Amniotic epithelial cell (primary cell): ENCODE measurements at regions not wholly inside any gene's neighbourhood (a gene's known extent, or its start where the extent isn't known, plus 50 kb on each side); places are given as distances from the start of the nearest gene placed in this dataset.
"Not testable (repeated sequence)": the region's sequence is repeated elsewhere in the genome, so short reads cannot be mapped to it uniquely, and the experiment has no call there.

Experiments
- DNase-seq: peaks from one replicate; pipeline ENCODE4 v3.0.0-alpha.2; 2010; ENCODE audit warnings: low read depth

GRCh38 chr2:53536583-53537361 lies 230.8 kb upstream of the CHAC2 start:
- DNase-seq: no peak

GRCh38 chr2:53535234-53535840 lies 232.3 kb upstream of the CHAC2 start:
- no peak for DNase-seq

DNA sequence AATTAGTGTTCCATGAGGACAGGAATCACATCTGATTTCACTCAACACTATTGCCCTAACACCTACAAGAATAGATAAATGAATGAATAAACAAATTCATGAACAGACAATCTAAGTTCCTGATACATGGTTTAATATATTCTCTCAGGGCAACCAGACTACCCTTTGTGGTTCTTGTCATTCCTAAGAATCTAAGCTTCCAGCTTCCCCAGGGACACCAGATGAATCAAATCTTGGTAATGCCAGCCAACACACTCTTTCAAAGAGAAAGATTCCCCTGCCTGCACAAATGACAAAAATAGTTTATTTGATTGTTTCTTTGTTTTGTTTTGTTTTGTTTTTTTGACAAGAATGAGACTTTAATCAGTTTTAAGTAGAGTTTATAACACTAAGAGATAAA lies 237.5 kb upstream of the CHAC2 start:
- no peak for DNase-seq

DNA sequence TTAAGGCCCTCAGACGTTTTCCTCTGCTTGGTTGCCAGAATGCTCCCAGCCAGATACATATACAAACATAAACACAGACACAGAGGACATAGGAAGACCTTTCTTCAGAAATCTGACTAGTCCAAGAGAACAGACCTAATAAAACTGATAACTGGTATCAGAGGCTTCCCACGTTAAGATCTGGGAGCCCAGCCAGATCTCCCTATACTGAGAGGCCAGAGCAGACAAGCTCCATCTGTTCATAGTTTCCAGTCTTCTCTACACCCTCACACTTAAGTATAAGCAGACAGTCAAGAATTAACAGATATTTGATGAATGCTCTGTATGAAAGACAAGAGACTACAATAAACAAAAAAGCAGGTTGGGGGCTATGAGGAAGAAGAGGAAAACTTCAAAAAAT lies 240.5 kb upstream of the CHAC2 start:
- DNase-seq: no peak

DNA sequence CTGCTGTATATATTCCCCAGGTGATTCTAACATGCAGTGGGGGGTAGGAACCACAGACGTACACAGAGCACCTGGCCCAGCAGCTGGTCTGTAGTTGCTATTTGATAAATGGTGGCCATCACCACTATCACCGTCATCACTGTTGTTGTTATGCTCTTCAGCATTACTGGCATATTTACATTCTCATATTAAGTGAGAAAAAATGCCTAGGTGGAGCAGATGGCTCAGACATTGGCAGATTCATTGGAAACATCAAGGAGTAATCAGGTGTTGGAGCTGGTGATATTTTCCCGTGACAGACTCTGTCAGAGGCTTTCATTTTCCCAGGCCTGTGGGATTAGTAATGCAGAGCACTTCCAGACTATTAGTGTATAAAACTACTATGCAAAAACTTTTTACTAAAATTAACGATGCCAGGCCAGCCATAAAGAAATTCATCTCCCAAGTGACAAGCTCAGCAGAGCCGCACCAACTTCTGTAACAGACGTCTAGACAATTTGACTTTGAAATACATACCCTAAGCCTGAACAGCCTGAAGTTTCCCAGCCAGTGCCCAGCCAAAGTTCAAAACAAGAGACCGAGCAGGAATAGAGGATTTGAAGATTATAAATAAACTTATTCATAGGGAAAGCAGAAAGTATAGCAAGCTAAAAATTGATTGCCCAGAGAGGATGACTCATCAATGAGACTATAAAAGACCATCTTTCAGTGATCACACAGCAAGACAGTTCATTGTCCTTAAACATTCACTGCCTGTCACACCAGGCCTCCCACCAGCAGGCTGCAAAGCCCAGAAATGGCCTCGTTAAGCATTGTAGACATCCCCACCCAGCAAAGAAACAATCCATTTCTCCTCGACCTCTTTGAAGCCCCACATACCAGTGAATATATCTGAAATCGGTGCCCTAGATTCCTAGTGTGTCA lies 247.4 kb upstream of the CHAC2 start:
- DNase-seq: no peak

DNA sequence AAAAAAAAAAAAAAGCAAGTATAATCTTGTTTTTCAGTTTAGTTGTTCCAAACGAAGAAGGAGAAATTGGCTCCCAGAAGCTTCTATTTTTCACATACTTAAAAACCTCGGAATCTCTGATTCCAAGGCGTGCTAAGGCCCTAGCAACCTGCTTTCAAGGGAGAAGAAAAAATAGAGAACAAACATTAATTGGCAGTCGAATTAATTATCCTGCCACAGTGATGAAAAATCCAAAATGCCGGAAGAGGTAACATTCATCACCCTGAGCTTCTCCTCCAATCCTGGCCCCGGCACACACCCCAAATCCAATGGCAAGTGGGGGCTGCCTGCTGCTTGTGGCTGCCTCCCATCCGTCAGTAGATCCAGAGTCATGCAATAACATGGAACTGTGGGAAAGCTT lies 250.2 kb upstream of the CHAC2 start:
- no peak for DNase-seq

GRCh38 chr2:53516650-53517049 lies 251.0 kb upstream of the CHAC2 start:
- DNase-seq: no peak

DNA sequence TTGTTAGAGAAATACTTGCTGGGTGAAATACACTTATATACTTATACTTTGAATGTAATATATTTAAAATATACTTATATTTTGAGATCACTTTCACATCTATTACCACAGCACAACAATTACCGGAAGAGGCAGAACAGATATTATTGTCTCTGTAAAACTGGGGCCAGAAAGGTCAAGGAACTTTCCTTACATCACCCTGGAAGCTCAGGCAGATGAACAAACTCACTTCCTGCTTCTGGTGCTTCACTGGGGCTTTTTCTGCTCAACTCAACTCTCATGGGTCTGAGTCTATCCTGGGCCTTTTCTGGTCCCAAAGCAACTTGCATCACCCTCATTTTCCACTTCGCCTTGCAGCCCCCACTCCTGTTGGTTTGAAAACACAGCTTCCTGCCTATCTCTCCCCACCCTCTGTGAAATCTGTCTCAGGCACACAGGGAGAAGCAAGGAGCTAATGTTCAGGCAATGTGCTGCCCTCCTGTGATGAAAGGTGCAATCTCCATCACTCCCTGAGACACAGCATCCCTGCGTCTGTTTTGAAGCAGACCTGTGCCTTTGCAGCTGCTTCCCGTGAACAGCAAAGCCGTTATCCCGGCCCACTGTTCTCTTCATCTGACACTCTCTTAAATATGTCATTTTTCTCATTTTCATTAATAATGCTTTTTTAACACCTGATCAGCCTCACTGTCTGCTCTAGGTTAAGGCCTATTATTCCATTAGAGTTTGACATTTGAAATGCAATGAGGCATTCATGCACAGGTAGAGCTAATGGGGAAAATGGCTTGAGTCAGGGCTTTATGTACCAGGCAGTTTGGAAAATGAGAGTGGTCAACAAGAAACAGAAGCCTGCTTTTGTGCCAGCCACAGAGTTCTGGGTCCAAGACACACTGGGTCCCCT lies 251.9 kb upstream of the CHAC2 start:
- DNase-seq: no peak

DNA sequence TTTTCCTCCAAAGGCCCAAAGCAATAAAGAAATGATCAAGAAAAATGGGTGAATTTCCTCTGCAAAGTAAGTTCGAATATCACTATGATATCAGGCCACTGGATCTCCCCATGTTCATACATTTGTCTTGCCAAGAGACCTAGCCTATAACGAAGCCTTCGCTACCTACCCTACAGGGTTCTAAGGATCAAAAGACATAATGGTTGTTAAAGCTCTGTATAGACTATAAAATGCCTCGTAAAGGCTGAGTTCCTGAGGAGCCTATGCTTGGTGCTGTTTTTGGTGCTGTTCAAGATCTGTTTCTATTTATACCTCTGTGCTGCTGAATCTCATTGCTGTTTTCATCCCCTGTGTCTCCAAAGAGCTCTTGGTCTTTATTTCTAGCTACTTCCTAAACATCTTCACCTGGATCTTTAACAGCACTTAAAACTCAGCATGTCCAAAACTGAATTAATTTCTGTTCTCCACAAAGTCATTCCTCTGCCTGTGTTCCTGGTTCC lies 254.4 kb upstream of the CHAC2 start:
- no peak for DNase-seq

GRCh38 chr2:53512071-53512826 lies 255.4 kb upstream of the CHAC2 start:
- DNase-seq: peak; percentile 10

DNA sequence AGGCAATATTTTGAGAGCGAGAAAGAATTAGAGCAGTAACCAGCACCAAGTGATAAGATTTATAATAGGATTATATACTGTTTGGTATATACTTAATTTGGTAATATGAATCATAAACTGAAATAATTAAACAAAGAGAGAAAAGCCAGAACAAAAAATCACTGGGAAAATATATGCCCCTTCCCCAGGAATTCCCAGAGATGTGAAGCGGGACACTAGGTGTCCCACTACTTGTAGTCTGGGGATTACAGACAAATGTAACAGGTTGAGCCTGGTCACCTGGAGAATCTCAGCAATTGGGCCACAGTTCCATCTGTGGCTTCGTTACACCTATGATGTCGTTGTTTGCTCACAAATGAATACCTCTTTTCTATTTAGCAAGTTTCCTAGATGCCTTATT lies 256.1 kb upstream of the CHAC2 start:
- DNase-seq: no peak

DNA sequence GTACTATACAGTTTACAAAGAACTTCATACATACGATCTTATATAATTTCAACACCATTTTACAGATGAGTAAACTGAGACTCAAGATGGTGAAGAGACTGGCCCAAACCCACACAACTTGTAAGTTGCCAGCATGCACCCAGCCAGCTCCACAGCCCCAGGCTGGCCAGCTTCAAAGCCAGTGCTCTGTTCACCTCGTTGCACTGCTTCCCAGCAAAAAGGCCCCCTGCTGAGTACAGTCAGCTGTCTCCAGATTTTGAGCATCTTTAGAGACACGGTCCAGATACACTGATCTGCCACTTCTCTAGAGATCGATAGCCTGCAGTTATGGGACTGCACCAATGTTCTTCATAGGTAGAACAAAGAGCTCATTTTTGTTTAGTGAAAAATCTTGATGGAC lies 257.2 kb upstream of the CHAC2 start:
- no peak for DNase-seq

GRCh38 chr2:53509831-53510388 lies 257.7 kb upstream of the CHAC2 start:
- DNase-seq: no peak

DNA sequence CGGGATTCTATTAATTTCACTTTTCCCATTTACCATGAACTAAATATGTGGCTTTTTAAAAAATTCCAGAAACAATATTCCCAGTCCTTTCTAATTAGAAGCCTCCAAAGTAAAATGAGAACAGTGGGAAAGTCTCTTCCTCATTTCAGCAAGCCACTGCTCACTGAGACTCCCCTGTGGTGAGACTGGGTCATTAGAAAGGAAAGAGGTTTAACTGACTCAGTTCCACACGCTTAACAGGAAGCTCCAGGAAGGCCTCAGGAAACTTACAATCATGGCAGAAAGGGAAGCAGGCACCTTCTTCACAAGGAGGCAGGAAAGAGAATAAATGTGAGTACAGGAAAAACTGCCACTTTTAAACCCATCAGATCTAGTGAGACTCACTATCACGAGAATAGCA lies 258.9 kb upstream of the CHAC2 start:
- no peak for DNase-seq

- not testable (repeated sequence) for DNase-seq
Observed at GRCh38 chr2:53507070-53507469, 260.5 kb upstream of the CHAC2 start.

DNA sequence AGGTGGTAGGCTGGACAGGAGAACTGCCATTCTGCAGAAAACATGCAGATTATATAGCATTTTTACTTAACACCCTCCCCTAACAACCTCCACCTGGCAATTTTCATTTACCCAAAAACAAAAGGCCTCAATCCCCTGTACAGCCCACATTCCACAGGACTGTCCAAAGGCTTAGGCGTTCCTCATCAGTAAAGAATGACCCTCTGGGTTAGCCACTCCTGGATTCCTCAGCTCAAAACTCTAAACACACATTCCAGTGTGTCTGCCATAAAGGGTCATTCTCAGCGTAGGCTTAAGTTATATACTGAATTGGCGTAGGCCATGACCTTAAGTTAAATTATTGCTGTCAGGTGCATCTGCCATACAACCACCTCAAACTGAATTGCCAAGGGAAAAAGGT lies 261.8 kb upstream of the CHAC2 start:
- no peak for DNase-seq

GRCh38 chr2:53504507-53504906 lies 263.1 kb upstream of the CHAC2 start:
- no peak for DNase-seq

DNA sequence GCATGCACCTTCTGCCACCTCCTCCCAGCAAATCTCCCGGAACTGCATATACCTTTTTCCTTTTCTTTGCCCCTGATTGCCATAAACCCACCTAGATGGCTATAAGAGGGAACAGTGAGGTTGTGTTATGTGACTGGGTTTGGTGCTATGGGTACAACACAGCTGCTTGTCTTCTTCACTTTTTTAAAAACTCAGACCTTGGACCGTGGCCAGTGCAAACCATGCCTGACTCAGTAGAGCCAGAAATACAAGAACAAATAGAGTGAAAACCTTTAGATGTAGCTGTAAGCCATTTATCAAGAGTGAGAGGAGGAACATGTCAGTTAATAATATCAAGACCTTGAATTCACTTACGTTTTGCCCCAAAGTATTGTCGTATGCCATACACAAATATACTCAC lies 267.4 kb upstream of the CHAC2 start:
- DNase-seq: no peak

GRCh38 chr2:53498210-53498609 lies 269.4 kb upstream of the CHAC2 start:
- DNase-seq: no peak

GRCh38 chr2:53497020-53497419 lies 270.6 kb upstream of the CHAC2 start:
- no peak for DNase-seq

DNA sequence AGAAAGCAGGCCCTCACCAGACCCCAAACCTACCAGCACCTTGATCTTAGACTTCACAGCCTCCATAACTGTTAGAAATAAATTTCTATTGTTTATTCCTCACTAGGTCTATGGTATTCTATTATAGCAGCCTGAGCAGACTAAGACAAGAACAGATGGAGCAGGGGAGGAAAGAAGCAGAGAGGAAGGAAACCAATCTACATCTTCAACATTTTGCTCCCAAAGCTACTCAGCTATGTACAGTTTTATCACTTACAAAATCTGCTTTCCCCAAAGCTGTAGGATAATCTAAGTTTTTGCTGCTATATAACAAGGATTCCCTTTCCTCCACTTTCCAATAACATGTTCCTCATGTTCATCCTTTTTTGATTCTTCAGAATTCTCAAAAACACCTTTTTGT lies 274.4 kb upstream of the CHAC2 start:
- no peak for DNase-seq
